Right lobe of liver (tissue), 6 donors: ENCODE measurements at regions not wholly inside any gene's neighbourhood (a gene's known extent, or its start where the extent isn't known, plus 50 kb on each side); places are given as distances from the start of the nearest gene placed in this dataset.

Source experiments
- ATAC-seq, 4 donors: fragments of 200-7000 bp; cut with Tn5 transposase; one replicate each; pipeline ENCODE4 v1.9.1; 2020; ENCODE audit warnings: mild to moderate bottlenecking in 4 of 4, moderate library complexity in 4 of 4
- DNase-seq, 3 donors: peaks; one replicate each; pipeline ENCODE4 v3.0.0-alpha.2; 2020
- H3K27ac ChIP-seq, 3 donors: fragments of 200-600 bp; one replicate each; pipeline ENCODE4 v1.8.0; 2022
- H3K27me3 ChIP-seq, 2 donors: fragments of 200-600 bp; one replicate each; pipeline ENCODE4 v1.8.0; 2022
- H3K36me3 ChIP-seq, 4 donors: fragments of 200-600 bp; sonication (generic) in 1 of 4; one replicate each; pipeline versions ENCODE4 v1.5.1 to v1.8.0; 2017 to 2022; ENCODE audit warnings: control low read depth in 1 of 4
- H3K4me1 ChIP-seq, 4 donors: fragments of 200-600 bp; sonication (generic) in 1 of 4; one replicate each; pipeline versions ENCODE4 v1.5.1 to v1.8.0; 2017 to 2022; ENCODE audit warnings: control low read depth in 1 of 4
- H3K4me3 ChIP-seq, 3 donors: fragments of 200-600 bp; one replicate each; pipeline ENCODE4 v1.8.0; 2022
- H3K9me3 ChIP-seq, 4 donors: fragments of 200-600 bp; sonication (generic) in 1 of 4; one replicate each; pipeline versions ENCODE4 v1.5.1 to v1.8.0; 2017 to 2022; ENCODE audit warnings: control low read depth in 1 of 4
- CTCF ChIP-seq, 4 donors: fragments of 200-600 bp in 3 of 4; fragments of 450-650 bp in 1 of 4; IDR thresholded peaks; one replicate each; pipeline versions ENCODE4 v1.5.1 to v1.8.0; 2016 to 2022; ENCODE audit warnings: antibody characterized with exemption in 4 of 4, mild to moderate bottlenecking in 2 of 4
- POLR2A ChIP-seq: fragments of 450-650 bp; IDR thresholded peaks from one replicate; pipeline ENCODE4 v1.6.1; 2017; ENCODE audit warnings: antibody characterized with exemption, mild to moderate bottlenecking
- WGBS: methylation state at CpG from one replicate; pipeline ENCODE4 v1.1.6; 2018; ENCODE audit warnings: low coverage, low lambda C conversion rate; ENCODE audit not compliant: insufficient coverage; ENCODE audit errors: missing lambda C conversion rate; 5-methylcytosine and 5-hydroxymethylcytosine counted together
- intact Hi-C, 2 donors: fragments of 100-400 bp; cut with DNase I; formaldehyde crosslinking; loops; one replicate each; pipeline versions ENCODE4 v1.11.2 to v1.14.1; 2022
- donor health status: DM: no; HTN: yes; CAD: no.
- donor health status: DM: no; HTN: no; CAD: no.
- donor health status: DM: no; HTN: no; CAD: no.
- donor health status: DM: no; HTN: yes; CAD: no.
- donor health status: DM: no; HTN: yes; CAD: no.

GRCh38 chr10:65312876-65313275 lies 1613.0 kb upstream of the LRRTM3 start:
- intact Hi-C loops = no loop called here
- DNase-seq (no peak), ATAC-seq (no peak)
- H3K9me3 ChIP-seq = no peaks in the 10 kb centered on the region
- TF ChIP-seq CTCF (IDR thresholded peaks at IDR 0.05) (no peak), POLR2A (no peak)
- H3K4me1 ChIP-seq = no peaks in the 10 kb centered on the region
- no peak overlapping the region for H3K4me3 ChIP-seq
- no peaks in the 10 kb centered on the region for H3K36me3 ChIP-seq
- no peaks in the 10 kb centered on the region for H3K27me3 ChIP-seq
- no peak overlapping the region for H3K27ac ChIP-seq

- Histone ChIP-seq H3K27ac (no peak overlapping the region), H3K9me3 (no peaks in the 10 kb centered on the region), H3K36me3 (no peaks in the 10 kb centered on the region), H3K27me3 (no peaks in the 10 kb centered on the region), H3K4me1 (no peaks in the 10 kb centered on the region), H3K4me3 (no peak overlapping the region)
- DNase-seq (no peak), ATAC-seq (no peak)
- no peak for TF ChIP-seq CTCF (IDR thresholded peaks at IDR 0.05)
- no peak for TF ChIP-seq POLR2A
- WGBS = 64% methylated on average over 2 of the region's 2 CpGs
- intact Hi-C loops = no loop called here
Observed at GRCh38 chr10:65313406-65313805, 1612.4 kb upstream of the LRRTM3 start.

GRCh38 chr10:65314253-65314652 lies 1611.6 kb upstream of the LRRTM3 start:
- H3K36me3 ChIP-seq = no peaks in the 10 kb centered on the region
- no peaks in the 10 kb centered on the region for H3K9me3 ChIP-seq
- H3K4me1 ChIP-seq = no peaks in the 10 kb centered on the region
- intact Hi-C loops = no loop called here
- no peak overlapping the region for H3K27ac ChIP-seq
- no peaks in the 10 kb centered on the region for H3K27me3 ChIP-seq
- H3K4me3 ChIP-seq = no peak overlapping the region
- ATAC-seq = no peak
- WGBS = 88% methylated on average over 3 of the region's 3 CpGs
- no peak for DNase-seq
- no peak for TF ChIP-seq POLR2A
- no peak for TF ChIP-seq CTCF (IDR thresholded peaks at IDR 0.05)

- H3K36me3 ChIP-seq = no peaks in the 10 kb centered on the region
- WGBS = 72% methylated on average over 5 of the region's 5 CpGs
- H3K9me3 ChIP-seq = no peaks in the 10 kb centered on the region
- no peaks in the 10 kb centered on the region for H3K27me3 ChIP-seq
- intact Hi-C loops = no loop called here
- H3K27ac ChIP-seq = no peak overlapping the region
- DNase-seq (no peak), ATAC-seq (no peak)
- no peak overlapping the region for H3K4me3 ChIP-seq
- no peak for TF ChIP-seq POLR2A
- TF ChIP-seq CTCF (IDR thresholded peaks at IDR 0.05) = no peak
- no peaks in the 10 kb centered on the region for H3K4me1 ChIP-seq
Observed at GRCh38 chr10:65319493-65319892, 1606.3 kb upstream of the LRRTM3 start.

- ATAC-seq = no peak
- 51% methylated on average over 3 of the region's 3 CpGs for WGBS
- intact Hi-C loops = no loop called here
- no peak for DNase-seq
- Histone ChIP-seq H3K4me1 (no peaks in the 10 kb centered on the region), H3K27ac (no peak overlapping the region), H3K4me3 (no peak overlapping the region), H3K27me3 (no peaks in the 10 kb centered on the region), H3K36me3 (no peaks in the 10 kb centered on the region), H3K9me3 (no peaks in the 10 kb centered on the region)
- TF ChIP-seq POLR2A (no peak), CTCF (IDR thresholded peaks at IDR 0.05) (no peak)
Observed at GRCh38 chr10:65320236-65321026, 1605.4 kb upstream of the LRRTM3 start.
